Kidney epithelial cell (primary cell): ENCODE measurements at regions not wholly inside any gene's neighbourhood (a gene's known extent, or its start where the extent isn't known, plus 50 kb on each side); places are given as distances from the start of the nearest gene placed in this dataset.
A peak's percentile ranks its signal among the peaks of the same experiment; 100 is the strongest.

Experiments
- DNase-seq: peaks from one replicate; pipeline ENCODE4 v3.0.0-alpha.2; 2010; ENCODE audit warnings: low read depth
- H3K27me3 ChIP-seq: 2 replicates; pipeline ENCODE4 v1.6.0; 2011; ENCODE audit warnings: low read length; ENCODE audit not compliant: control insufficient read depth, insufficient read depth
- H3K36me3 ChIP-seq: 2 replicates; pipeline ENCODE4 v1.5.1; 2011; ENCODE audit warnings: low read length; ENCODE audit not compliant: control insufficient read depth, insufficient read depth
- H3K4me3 ChIP-seq: 2 replicates; pipeline ENCODE4 v1.5.1; 2011; ENCODE audit warnings: low read depth, mild to moderate bottlenecking, control low read depth, low read length
- CTCF ChIP-seq: IDR thresholded peaks from 2 replicates; pipeline ENCODE4 v1.5.1; 2011; ENCODE audit warnings: mild to moderate bottlenecking, moderate library complexity, low read length, control low read depth, inconsistent platforms; ENCODE audit not compliant: insufficient read depth, poor library complexity, severe bottlenecking

GRCh38 chr6:6818078-6818639 lies 229.6 kb downstream of the LY86 start:
- DNase-seq = no peak
- Histone ChIP-seq H3K27me3 (no peaks in the 10 kb centered on the region), H3K36me3 (no peaks in the 10 kb centered on the region), H3K4me3 (no peak overlapping the region)
- TF ChIP-seq CTCF = no peak

- Histone ChIP-seq H3K36me3 (no peaks in the 10 kb centered on the region), H3K4me3 (no peak overlapping the region), H3K27me3 (no peaks in the 10 kb centered on the region)
- no peak for TF ChIP-seq CTCF
- peak; percentile 73 for DNase-seq
These were observed 232.2 kb downstream of the LY86 start for GRCh38 chr6:6820641-6821238.

GRCh38 chr6:6821639-6822261 lies 233.2 kb downstream of the LY86 start:
- TF ChIP-seq CTCF = no peak
- DNase-seq = no peak
- Histone ChIP-seq H3K36me3 (no peaks in the 10 kb centered on the region), H3K4me3 (no peak overlapping the region), H3K27me3 (no peaks in the 10 kb centered on the region)

GRCh38 chr6:6823030-6823429 lies 234.5 kb downstream of the LY86 start:
- no peaks in the 10 kb centered on the region for H3K27me3 ChIP-seq
- H3K4me3 ChIP-seq = no peak overlapping the region
- TF ChIP-seq CTCF = no peak
- no peaks in the 10 kb centered on the region for H3K36me3 ChIP-seq
- DNase-seq = no peak

- no peaks in the 10 kb centered on the region for H3K27me3 ChIP-seq
- H3K36me3 ChIP-seq = no peaks in the 10 kb centered on the region
- DNase-seq = no peak
- H3K4me3 ChIP-seq = no peak overlapping the region
- TF ChIP-seq CTCF = no peak
These were observed 235.2 kb downstream of the LY86 start for GRCh38 chr6:6823568-6824224.
